ENCODE measurements at regions not wholly inside any gene's neighbourhood (a gene's known extent, or its start where the extent isn't known, plus 50 kb on each side); places are given as distances from the start of the nearest gene placed in this dataset.

DNA sequence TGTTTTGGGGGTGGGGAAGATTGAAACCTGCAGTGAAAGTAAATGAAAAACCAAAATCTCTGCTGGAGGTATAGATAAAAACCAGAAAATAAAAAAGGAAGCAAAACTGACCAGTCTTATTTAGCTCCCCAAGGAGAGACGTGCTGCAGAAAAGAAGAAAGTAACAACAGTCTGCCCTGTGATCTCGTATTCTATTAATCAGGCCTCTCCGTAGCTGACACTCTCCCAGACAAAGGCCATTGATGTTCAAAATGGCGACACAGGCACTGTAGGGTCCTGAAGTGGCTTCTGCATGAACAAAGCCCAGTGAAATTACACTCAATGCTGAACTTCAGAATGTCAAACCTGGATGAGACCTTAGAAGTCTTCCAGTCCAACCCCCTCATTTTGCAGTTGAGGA, 106.6 kb downstream of the NXPE2 start:
- H3K27ac ChIP-seq (ENCODE audit: low read length), result no peak overlapping the region

DNA sequence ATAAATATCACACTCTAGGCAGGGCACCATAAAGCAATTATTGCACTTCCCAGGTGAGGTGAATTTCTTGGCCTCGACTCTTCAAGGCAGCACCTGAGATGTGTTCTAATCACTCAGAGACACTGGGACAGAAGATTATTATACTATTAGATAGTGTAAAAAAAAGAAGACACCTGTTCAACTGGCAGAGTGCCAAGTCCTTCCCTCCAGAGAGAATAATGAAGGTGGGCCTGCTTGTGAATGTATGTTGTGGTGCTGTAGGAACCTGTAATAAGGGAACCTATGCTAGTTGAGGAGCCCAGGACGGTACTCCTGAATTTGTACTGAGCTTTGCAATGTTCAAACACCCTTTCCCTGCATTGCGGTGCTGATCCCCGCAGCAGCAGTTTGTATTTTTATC, 107.5 kb downstream of the NXPE2 start:
- ATAC-seq, result no peak
- no peaks in the 10 kb centered on the region for H3K36me3 ChIP-seq (ENCODE audit: control insufficient read depth, insufficient read depth, low read length)
- peaks cover 3% of the 10 kb centered on the region; the same call in 1 of the 2 replicates for H3K27me3 ChIP-seq (ENCODE audit: control insufficient read depth, insufficient read depth, low read length)
- POLR2A ChIA-PET, result no interaction called here
- no peak overlapping the region for H3K27ac ChIP-seq (ENCODE audit: low read length)
- in situ Hi-C loops (cut with HindIII; ENCODE audit: low pct_unique_long_range_greater_than_20kb, low sequenced_read_pairs) (no loop called here), intact Hi-C loops (cut with micrococcal nuclease; ENCODE audit: unreplicated experiment) (no loop called here)
- TF ChIP-seq POLR2AphosphoS5 (IDR thresholded peaks at IDR 0.05; ENCODE audit: low read depth, low read length), result no peak
- H3K4me3 ChIP-seq (ENCODE audit: low read depth in 2 of 2, low read length in 2 of 2), result no peak overlapping the region
- CTCF ChIA-PET, result no interaction called here
- no TSS peak for BruUV-seq (replicated peaks)
- no peaks in the 10 kb centered on the region for H3K4me1 ChIP-seq (ENCODE audit: control insufficient read depth, insufficient read depth, low read length)
- no peak for DNase-seq (ENCODE audit: low read depth, low spot score)
- no peaks in the 10 kb centered on the region for H3K9me3 ChIP-seq (ENCODE audit: control insufficient read depth, insufficient read depth, low read depth, low read length)

More for the DNA sequence above, 106.6 kb downstream of the NXPE2 start:
- in situ Hi-C loops (cut with HindIII; ENCODE audit: low pct_unique_long_range_greater_than_20kb, low sequenced_read_pairs), result no loop called here
- Histone ChIP-seq H3K36me3 (ENCODE audit: control insufficient read depth, insufficient read depth, low read length) (no peaks in the 10 kb centered on the region), H3K4me1 (ENCODE audit: control insufficient read depth, insufficient read depth, low read length) (no peaks in the 10 kb centered on the region), H3K9me3 (ENCODE audit: control insufficient read depth, insufficient read depth, low read depth, low read length) (no peaks in the 10 kb centered on the region), H3K4me3 (ENCODE audit: low read depth in 2 of 2, low read length in 2 of 2) (no peak overlapping the region), H3K27me3 (ENCODE audit: control insufficient read depth, insufficient read depth, low read length) (peaks cover 3% of the 10 kb centered on the region; the same call in 1 of the 2 replicates)
- TF ChIP-seq, protein P1, sequence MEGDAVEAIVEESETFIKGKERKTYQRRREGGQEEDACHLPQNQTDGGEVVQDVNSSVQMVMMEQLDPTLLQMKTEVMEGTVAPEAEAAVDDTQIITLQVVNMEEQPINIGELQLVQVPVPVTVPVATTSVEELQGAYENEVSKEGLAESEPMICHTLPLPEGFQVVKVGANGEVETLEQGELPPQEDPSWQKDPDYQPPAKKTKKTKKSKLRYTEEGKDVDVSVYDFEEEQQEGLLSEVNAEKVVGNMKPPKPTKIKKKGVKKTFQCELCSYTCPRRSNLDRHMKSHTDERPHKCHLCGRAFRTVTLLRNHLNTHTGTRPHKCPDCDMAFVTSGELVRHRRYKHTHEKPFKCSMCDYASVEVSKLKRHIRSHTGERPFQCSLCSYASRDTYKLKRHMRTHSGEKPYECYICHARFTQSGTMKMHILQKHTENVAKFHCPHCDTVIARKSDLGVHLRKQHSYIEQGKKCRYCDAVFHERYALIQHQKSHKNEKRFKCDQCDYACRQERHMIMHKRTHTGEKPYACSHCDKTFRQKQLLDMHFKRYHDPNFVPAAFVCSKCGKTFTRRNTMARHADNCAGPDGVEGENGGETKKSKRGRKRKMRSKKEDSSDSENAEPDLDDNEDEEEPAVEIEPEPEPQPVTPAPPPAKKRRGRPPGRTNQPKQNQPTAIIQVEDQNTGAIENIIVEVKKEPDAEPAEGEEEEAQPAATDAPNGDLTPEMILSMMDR (IDR thresholded peaks at IDR 0.05), result no peak
- no peak for TF ChIP-seq SIN3A (IDR thresholded peaks at IDR 0.05; ENCODE audit: borderline replicate concordance, insufficient read depth, low read depth, low read length)
- TF ChIP-seq TCF7L2 (IDR thresholded peaks at IDR 0.05; ENCODE audit: low read depth, low read length), result no peak
- no peak for TF ChIP-seq POLR2AphosphoS5 (IDR thresholded peaks at IDR 0.05; ENCODE audit: low read depth, low read length)
- TF ChIP-seq, protein P2, sequence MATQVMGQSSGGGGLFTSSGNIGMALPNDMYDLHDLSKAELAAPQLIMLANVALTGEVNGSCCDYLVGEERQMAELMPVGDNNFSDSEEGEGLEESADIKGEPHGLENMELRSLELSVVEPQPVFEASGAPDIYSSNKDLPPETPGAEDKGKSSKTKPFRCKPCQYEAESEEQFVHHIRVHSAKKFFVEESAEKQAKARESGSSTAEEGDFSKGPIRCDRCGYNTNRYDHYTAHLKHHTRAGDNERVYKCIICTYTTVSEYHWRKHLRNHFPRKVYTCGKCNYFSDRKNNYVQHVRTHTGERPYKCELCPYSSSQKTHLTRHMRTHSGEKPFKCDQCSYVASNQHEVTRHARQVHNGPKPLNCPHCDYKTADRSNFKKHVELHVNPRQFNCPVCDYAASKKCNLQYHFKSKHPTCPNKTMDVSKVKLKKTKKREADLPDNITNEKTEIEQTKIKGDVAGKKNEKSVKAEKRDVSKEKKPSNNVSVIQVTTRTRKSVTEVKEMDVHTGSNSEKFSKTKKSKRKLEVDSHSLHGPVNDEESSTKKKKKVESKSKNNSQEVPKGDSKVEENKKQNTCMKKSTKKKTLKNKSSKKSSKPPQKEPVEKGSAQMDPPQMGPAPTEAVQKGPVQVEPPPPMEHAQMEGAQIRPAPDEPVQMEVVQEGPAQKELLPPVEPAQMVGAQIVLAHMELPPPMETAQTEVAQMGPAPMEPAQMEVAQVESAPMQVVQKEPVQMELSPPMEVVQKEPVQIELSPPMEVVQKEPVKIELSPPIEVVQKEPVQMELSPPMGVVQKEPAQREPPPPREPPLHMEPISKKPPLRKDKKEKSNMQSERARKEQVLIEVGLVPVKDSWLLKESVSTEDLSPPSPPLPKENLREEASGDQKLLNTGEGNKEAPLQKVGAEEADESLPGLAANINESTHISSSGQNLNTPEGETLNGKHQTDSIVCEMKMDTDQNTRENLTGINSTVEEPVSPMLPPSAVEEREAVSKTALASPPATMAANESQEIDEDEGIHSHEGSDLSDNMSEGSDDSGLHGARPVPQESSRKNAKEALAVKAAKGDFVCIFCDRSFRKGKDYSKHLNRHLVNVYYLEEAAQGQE (IDR thresholded peaks at IDR 0.05; ENCODE audit: insufficient read depth in 1 of 2, low read depth in 2 of 2, low read length in 1 of 2), result no peak
- ChIA-PET CTCF (interaction anchor here (0.6 kb wide), 1 partner anchor 1974 kb away, joined by 3 read pairs; no protein-coding TSS in a partner anchor), POLR2A (no interaction called here)
- DNase-seq (ENCODE audit: low read depth, low spot score) (no peak), ATAC-seq (no peak)
- BruUV-seq (replicated peaks), result no TSS peak
- intact Hi-C loops (cut with micrococcal nuclease; ENCODE audit: unreplicated experiment), result no loop called here

DNA sequence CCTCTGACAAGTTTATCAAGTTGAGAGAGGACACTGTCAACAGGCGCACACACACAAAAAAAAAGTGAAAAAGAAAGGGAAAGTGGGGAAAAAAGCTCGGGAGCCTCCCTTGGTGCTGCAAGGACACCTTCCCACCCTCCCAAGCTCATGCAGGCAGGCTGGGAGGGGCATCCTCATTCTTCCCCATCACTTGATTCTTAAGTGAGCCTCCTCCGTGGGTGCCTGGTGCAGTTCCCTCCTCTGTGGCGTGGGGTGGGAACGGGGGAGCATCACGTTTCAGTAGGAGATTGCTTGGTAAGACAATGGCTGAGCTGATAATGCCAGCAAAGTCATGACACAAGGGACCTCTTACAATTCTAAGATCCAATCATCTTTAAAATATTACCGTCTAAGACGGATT, 108.8 kb downstream of the NXPE2 start:
- H3K4me1 ChIP-seq (ENCODE audit: control insufficient read depth, insufficient read depth, low read length), result no peaks in the 10 kb centered on the region
- peaks cover 3% of the 10 kb centered on the region; the same call in 1 of the 2 replicates for H3K27me3 ChIP-seq (ENCODE audit: control insufficient read depth, insufficient read depth, low read length)
- TF ChIP-seq, protein P2 (IDR thresholded peaks at IDR 0.05; ENCODE audit: insufficient read depth in 1 of 2, low read depth in 2 of 2, low read length in 1 of 2), result no peak
- TF ChIP-seq POLR2AphosphoS5 (IDR thresholded peaks at IDR 0.05; ENCODE audit: low read depth, low read length) (no peak), TCF7L2 (IDR thresholded peaks at IDR 0.05; ENCODE audit: low read depth, low read length) (no peak), SIN3A (IDR thresholded peaks at IDR 0.05; ENCODE audit: borderline replicate concordance, insufficient read depth, low read depth, low read length) (no peak)
- TF ChIP-seq, protein P1 (IDR thresholded peaks at IDR 0.05), result no peak
- BruUV-seq (replicated peaks), result no TSS peak
- DNase-seq (ENCODE audit: low read depth, low spot score) (no peak), ATAC-seq (no peak)
- H3K27ac ChIP-seq (ENCODE audit: low read length), result no peak overlapping the region
- in situ Hi-C loops (cut with HindIII; ENCODE audit: low pct_unique_long_range_greater_than_20kb, low sequenced_read_pairs), result no loop called here
- no peaks in the 10 kb centered on the region for H3K36me3 ChIP-seq (ENCODE audit: control insufficient read depth, insufficient read depth, low read length)
- H3K4me3 ChIP-seq (ENCODE audit: low read depth in 2 of 2, low read length in 2 of 2), result no peak overlapping the region
- POLR2A ChIA-PET, result no interaction called here
- intact Hi-C loops (cut with micrococcal nuclease; ENCODE audit: unreplicated experiment), result no loop called here
- CTCF ChIA-PET, result interaction anchor here (0.7 kb wide), 1 partner anchor 326 kb away, joined by 4 read pairs; no protein-coding TSS in a partner anchor
- no peaks in the 10 kb centered on the region for H3K9me3 ChIP-seq (ENCODE audit: control insufficient read depth, insufficient read depth, low read depth, low read length)

All from Panc1 (cell line).